NCI-H345 treated with DMSO at 0.1 percent for 48 hours (cell line): ENCODE measurements at regions not wholly inside any gene's neighbourhood (a gene's known extent, or its start where the extent isn't known, plus 50 kb on each side); places are given as distances from the start of the nearest gene placed in this dataset.
"Not testable (repeated sequence)": the region's sequence is repeated elsewhere in the genome, so short reads cannot be mapped to it uniquely, and the experiment has no call there.

Source experiments
- DNase-seq: peaks from one replicate; lab custom pipeline; 2025; ENCODE audit not compliant: unreplicated experiment; lab: John Stamatoyannopoulos, UW

GRCh38 chr16:21514474-21514840 is 84.9 kb upstream of the METTL9 start:
- not testable (repeated sequence) for DNase-seq

- DNase-seq, result not testable (repeated sequence)
Observed at GRCh38 chr16:21516705-21517040, 82.7 kb upstream of the METTL9 start.

- not testable (repeated sequence) for DNase-seq
Observed at GRCh38 chr16:21517263-21517662, 82.1 kb upstream of the METTL9 start.

GRCh38 chr16:21519361-21520133 is 79.8 kb upstream of the METTL9 start:
- DNase-seq, result not testable (repeated sequence)

- DNase-seq, result peak; percentile 79
Observed at GRCh38 chr16:21520134-21521047, 79.0 kb upstream of the METTL9 start.

- DNase-seq, result not testable (repeated sequence)
Observed at GRCh38 chr16:21521048-21521389, 78.4 kb upstream of the METTL9 start.

GRCh38 chr16:21521390-21522143 is 77.8 kb upstream of the METTL9 start:
- peak; percentile 24 for DNase-seq

GRCh38 chr16:21522846-21523245 is 76.5 kb upstream of the METTL9 start:
- not testable (repeated sequence) for DNase-seq

GRCh38 chr16:21523411-21524067 is 75.8 kb upstream of the METTL9 start:
- DNase-seq, result no peak

GRCh38 chr16:21524068-21524751 is 75.2 kb upstream of the METTL9 start:
- DNase-seq, result no peak

- DNase-seq, result not testable (repeated sequence)
Observed at GRCh38 chr16:21524752-21525028, 74.7 kb upstream of the METTL9 start.

GRCh38 chr16:21525029-21525895 is 74.1 kb upstream of the METTL9 start:
- not testable (repeated sequence) for DNase-seq

- DNase-seq, result not testable (repeated sequence)
Observed at GRCh38 chr16:21525956-21526922, 73.1 kb upstream of the METTL9 start.

GRCh38 chr16:21526923-21527807 is 72.2 kb upstream of the METTL9 start:
- no peak for DNase-seq

- DNase-seq, result not testable (repeated sequence)
Observed at GRCh38 chr16:21529060-21529658, 70.2 kb upstream of the METTL9 start.

- not testable (repeated sequence) for DNase-seq
Observed at GRCh38 chr16:21530729-21531383, 68.5 kb upstream of the METTL9 start.

- not testable (repeated sequence) for DNase-seq
Observed at GRCh38 chr16:21532996-21533395, 66.4 kb upstream of the METTL9 start.
